HG03108 (cell line): ENCODE measurements at regions not wholly inside any gene's neighbourhood (a gene's known extent, or its start where the extent isn't known, plus 50 kb on each side); places are given as distances from the start of the nearest gene placed in this dataset.

ENCODE experiments used
- ATAC-seq: cut with Tn5 transposase; IDR thresholded peaks from one replicate; pipeline ENCODE4 v1.9.1; 2021; ENCODE audit warnings: moderate library complexity; ENCODE audit not compliant: unreplicated experiment

DNA sequence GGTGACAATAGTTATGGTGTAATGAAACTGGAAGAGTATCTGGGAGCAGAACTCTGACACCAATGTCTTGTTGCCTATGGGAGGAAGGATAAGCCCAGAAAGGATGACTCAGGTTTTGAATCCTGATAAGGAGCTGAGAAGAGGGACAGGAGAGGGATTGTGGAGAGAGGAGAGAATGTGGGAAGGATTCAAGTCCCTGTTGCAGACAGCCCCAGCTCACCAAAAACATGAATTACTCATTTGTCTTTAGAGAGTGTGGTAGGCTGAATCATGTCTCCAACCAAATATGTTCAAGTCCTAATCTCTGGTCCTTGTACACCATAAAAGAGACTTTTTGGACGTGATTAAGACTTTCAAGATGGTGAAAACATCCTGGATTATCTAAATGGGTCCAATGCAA is 206.9 kb upstream of the PHYHIPL start:
- ATAC-seq, result no peak

DNA sequence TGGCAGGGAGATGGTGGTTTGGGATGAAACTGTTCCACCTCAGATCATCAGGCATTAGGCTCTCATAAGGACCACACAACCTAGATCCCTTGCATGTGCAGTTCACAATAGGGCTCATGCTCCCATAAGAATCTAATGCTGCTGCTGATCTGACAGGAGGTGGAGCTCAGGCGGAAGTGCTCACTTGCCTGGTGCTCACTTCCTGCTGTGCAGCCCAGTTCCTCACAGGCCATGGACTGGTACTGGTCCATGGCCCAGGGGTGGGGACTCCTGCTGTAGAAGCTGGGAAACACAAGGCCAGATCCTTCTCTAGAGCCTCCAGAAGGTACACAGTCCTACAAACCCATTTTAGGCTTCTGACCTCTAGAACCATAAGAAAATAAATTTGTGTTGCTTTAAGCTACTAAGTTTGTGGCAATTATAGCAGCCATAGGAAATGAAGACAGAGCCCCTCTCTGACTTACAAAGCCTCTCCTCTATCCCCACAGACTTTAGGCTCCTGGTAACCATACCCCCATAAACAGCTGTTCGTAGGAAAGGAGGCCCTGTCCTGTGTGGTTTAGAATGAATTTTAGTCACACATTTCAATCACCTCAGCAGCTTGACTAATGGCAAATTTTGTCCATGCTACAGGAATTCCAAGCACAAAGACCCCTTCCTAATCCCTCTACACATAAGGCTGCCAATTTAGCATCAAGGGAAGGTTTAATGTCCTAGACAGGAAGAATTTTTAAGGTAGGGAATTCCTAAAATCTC is 206.1 kb upstream of the PHYHIPL start:
- no peak for ATAC-seq

DNA sequence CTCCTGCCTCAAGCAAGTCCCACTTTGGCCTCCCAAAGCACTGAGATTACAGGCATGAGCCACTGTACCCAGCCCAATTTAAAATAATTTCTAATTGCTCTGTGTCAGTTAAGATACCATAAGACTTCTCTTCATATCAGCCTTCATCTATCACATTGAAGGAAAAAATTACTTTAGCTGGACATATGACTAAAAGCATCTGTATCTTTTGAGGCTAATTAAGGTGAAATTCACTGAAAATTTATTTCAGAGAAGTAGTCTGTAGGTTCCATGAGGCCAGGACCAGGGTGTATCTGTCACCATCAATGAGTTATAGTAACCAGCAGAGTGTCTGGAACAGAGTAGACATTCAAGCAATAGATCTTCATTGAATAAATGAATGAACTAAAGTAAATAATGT is 205.2 kb upstream of the PHYHIPL start:
- no peak for ATAC-seq

DNA sequence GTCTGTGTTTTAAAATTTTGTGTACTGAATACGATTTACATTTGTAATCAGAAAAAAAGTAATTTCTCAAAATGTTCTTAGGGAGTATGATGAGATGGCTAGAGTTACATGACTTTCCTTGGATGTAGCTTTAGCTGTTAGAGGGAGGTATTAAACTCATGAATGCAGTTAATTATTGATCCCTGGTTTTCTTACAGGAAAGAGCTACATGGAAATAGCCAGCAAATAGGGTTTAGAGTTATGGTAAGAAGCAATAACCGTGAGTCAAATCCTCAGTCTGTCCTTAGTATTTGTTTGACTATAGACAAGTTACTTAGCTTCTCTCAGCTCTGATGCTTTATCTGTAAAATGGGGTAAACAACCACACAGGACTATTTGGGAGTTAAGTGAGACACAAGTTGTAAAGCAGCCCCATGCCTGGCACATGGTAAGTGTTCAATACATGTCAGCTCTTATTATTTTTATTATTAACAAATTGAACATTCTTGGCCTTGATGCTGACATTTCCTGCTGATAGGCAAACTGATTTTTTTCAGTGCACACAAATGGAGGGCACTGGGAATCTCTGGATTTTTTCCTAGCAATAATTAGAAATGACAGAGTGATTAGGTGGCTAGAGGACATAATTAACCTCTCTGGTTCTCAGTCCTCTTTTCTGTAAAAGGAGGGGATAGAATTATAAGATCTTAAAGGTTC is 204.5 kb upstream of the PHYHIPL start:
- no peak for ATAC-seq

DNA sequence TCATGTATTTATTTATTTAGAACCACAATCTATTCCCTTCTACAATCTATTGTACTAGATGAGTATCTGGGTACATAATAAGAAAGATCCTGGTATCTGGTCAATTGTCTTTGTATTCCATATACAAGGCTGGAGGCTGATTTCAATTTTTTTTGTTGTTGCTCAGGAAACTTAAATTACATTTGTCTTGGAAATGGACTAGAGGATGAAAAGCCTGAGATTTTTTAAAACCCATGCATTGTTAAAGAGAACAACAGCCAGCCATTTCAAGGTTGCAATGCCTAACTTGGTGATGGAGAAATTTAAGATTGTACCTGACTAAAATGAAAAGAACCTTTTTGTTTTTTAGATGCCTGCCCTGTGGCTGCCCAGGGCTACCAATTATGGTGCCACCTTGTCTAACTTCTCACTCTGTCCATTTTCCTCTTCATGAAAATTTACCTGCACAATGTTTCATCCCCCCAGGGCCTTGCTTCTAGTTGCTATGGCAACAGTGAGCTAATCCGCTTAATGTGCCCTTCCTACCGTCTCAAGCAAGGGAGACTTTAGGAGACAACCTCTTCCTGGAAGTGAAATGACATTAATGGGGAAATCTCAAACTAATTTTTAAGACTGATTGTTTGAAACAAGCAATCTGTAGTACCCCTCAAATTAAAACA is 203.7 kb upstream of the PHYHIPL start:
- ATAC-seq, result no peak

DNA sequence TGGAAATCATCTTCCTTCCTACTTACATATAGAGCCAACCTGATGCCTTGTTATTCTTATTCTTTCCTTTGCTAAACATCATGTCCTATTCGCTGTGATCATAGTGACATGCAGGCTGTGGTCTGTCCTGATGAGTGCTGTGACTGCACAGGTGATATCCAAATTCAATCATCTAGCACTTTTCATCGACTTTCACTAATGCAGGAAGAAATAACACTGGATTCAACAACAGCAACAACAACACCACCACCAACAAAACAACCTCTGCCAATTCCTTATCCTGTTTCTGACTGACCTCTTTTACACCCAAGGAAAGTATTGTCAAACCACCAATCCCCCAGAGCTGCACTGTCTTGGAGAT is 203.2 kb upstream of the PHYHIPL start:
- ATAC-seq, result no peak

DNA sequence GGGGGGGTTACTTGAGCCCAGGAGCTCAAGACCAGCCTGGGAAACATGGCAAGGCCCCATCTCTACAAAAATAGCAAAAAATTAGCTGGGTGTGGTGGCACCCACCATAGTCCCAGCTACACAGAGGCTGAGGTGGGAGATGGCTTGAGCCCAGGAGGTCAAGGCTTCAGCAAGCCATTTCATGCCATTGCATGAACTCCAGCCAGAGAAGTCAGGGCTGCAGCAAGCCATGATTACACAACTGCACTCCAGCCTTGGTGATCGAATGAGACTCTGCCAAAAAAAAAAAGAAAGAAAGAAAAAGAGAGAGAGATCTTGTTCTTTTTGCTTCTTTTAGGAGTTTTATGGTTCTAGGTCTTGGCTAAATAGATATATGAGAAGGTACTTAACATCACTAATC is 200.2 kb upstream of the PHYHIPL start:
- ATAC-seq, result no peak

DNA sequence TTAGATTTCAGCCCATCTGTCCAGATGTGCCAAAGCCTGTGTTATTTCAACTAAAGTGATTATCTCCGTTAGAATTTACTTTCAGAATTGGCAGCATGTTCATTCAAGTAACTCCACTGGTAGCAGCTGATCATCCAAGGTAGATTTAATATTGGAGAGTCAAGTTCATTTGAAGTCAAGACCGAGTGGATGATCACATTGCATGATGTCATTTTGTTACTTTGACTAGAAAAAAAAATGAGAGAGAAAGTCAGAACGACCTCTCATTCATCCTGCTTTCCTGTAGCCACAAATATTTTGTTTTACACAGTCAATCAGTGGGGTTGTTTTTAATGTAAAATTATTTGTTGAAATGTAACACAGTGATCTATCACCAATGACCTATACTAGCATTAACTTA is 196.7 kb upstream of the PHYHIPL start:
- ATAC-seq, result no peak

DNA sequence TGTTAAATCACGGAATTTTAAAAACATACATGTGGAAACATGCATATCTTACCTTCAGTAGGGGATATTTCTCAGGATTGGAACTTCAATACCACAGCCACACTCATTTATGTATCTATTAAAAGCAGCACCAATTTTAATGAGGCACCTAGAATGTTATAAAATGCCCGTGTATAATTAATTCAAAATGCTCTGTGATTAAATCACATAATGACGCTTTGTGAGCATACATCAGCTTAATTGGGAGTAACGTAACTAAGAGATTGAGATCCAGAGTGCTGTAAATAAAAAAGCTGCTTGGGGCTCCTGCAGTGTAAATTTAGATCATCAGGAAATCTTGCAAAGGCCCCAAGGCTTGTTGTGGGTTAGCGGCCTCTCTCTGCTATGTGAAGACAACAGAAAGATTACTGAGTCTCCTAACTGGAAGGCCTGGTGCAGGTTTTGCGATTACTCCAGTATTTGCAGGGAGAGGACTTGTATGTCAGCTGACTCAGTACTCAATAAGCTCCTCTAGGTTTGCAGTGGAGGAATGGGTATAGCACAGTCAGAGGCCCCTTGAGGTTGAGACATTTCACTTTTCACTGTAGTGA is 195.5 kb upstream of the PHYHIPL start:
- no peak for ATAC-seq

DNA sequence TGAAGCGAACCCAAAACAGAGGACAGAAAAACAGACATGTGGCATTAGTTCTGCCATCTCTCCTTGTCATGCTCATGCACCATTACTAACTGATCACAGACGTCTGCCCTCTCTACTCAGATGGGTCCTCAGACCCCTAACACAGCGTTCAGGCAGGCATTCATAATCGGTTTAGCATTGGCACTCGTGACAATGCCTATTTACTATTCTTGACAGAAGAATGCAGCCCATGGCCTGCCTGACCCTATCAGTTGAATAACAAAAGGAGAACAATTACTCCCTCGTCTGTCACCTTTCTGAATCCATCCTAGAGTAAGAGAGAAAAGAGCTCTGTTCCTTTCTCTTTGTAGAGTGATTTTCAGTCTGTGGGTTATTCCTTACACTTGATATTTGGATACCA is 194.6 kb upstream of the PHYHIPL start:
- ATAC-seq, result no peak

DNA sequence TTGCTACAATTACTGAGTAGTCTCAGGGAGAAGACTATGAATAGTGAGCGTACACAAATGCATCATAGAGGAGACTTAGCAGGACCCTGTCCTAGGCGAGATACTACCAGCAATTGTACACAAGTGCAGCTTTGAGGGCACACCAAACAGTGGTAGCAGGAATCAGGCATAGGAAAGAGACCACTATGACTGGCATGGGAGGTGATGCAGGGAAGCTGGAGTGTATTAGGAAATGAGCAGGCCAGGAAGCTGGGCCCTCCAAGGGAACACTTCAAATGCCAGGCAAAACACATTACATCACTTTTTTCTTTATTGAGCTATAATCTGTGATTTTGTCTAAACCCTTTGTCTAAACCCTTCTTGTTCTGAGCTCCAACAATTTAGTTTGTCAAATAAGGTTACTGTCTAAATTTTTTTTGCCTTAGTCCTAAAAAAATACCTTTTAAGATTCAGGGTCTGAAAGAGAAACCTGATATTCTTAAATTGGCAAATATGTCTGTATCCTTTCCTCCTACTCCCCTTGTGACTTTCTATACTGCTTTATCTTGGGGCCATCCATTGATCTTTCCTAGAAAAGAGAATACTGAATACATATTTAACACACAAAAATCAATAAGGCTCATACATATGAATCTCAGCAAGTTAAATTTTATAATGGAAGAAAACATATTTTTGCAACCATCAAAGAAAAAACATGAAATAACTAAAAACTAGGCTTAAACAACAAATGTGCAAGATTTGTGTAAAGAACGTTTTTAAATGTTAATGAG is 193.8 kb upstream of the PHYHIPL start:
- no peak for ATAC-seq

DNA sequence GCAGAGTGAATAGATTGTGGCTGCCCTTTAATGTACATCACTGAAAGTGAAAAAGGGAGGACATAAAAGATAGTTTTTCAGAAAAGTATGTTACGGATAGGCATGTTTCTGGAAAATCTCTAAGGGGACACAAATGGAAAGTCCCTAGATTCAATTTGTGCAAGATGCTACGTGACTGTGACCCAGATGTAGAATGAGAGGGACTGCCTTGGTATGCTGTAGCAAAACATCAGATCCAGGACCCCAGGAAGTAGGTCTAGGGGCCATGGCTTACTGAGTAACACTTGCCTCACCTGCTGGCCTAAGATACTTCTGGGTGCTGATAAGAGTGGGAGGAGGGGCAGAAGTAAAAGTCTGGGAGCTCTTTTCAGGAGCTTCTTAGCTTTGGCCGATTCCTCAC is 191.2 kb upstream of the PHYHIPL start:
- no peak for ATAC-seq

DNA sequence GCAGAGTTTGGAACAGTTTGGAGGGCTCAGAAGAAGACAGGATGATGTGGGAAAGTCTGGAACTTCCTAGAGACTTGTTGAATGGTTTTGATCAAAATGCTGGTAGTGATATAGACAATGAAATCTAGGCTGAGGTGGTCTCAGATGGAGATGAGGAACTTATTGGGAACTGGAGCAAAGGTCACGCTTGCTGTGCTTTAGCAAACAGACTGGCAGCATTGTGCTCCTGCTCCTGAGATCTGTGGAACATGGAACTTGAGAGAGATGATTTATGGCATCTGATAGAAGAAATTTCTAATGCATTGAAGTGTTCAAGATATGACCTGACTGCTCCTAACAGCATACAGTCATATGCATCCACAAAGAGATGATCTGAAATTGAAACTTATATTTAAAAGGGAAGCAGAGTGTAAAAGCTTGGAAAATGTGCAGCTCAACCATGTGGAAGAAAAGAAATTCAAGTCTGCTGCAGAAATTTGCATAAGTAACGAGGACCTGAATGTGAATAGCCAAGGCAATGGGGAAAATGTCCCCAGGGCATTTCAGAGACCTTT is 186.9 kb upstream of the PHYHIPL start:
- ATAC-seq, result no peak

DNA sequence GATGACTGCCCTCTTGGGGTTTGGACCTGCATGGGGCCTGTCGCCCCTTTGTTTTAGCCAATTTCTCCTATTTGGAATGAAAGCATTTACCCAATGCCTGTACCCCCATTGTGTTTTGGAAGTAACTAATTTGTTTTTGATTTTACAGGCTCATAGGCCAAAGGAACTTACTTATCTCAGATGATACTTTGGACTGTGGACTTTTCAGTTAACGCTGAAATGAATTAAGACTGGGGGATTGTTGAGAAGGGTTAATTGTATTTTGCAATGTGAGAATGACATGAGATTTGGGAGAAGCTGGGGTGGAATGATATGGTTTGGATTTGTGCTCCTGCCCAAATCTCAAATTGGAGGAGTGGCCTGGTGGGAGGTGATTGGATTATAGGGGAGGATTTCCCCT is 185.8 kb upstream of the PHYHIPL start:
- ATAC-seq, result no peak

DNA sequence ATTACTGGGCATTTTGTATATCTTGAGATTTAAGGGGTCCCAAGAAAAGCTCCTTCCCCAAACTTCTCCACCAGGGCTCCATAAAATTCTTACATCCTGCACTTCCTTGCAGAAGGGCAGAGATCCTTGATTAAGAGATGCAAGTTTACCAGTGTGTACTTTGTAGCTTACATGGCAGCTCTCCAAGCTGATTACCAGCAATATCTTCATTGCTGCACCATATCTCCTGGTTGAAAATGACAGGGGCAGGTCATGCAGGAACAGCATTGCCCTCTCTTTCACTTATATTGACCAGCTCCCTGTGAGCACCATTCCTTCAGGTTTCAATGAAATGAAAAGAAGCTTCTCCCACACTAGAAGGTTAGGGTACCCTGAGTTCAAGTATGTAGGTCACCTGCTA is 184.6 kb upstream of the PHYHIPL start:
- no peak for ATAC-seq

DNA sequence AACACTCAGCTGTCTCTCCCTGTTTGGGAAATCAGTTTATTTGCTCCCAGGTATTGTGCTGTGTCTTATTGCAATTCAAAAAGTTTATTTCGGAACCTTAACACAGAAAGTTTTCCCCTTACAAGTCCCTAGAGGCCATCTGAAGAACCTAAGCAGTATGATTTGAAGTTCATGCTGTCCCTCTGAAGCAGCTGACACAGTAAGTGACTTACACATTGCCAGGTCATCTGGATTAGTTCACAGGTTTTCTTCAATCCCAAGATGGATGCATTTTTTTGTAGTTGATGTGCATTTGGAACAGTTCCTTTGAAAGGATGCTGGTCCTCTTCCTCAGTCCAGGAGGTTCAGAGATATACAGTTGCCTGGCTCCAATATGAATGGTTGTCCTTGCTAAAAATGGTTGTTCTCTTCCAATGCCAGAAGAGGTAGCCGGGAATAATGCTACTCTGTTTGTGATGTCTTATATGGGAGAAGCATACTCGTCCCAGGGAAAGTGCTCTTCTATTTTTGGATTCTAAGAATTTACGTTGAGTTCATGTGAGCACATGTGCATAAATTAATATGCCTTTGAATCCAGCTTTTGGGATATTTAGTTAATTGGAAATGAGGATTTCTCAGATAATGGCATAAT is 183.5 kb upstream of the PHYHIPL start:
- ATAC-seq, result no peak

DNA sequence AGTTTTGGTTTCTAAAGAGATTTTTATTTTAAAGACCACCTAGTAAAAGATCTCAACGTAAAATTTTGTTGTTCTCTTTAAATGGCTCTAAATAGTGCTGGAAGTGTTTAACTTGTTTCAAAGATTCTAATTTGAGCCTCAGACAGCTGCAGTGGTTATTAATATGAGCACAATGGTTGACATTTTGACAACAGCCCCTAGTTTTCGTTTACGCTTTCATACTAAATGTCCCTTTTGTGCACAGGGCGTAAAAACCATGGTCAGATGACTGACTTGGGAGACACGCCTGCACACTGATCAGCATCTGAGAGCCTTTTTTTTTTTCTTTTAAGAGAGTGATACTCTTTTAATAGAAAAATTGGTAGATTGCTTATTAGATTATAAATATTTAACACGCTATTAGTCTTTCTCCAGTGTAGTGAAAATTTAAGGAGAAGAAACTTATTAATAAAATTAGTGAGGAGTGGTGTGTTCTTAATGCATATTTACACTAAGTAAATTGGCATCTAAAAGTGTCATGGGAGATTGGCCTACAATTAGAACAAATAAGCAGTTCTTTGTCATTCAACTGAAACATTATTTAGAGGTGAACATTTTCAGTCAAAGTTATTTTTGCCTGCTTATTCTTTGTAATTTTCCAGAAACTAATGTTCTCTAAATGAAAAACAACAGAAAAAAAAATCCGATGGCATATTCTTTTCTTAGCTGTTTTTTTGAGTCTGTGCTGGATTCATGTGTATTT is 182.8 kb upstream of the PHYHIPL start:
- no peak for ATAC-seq

DNA sequence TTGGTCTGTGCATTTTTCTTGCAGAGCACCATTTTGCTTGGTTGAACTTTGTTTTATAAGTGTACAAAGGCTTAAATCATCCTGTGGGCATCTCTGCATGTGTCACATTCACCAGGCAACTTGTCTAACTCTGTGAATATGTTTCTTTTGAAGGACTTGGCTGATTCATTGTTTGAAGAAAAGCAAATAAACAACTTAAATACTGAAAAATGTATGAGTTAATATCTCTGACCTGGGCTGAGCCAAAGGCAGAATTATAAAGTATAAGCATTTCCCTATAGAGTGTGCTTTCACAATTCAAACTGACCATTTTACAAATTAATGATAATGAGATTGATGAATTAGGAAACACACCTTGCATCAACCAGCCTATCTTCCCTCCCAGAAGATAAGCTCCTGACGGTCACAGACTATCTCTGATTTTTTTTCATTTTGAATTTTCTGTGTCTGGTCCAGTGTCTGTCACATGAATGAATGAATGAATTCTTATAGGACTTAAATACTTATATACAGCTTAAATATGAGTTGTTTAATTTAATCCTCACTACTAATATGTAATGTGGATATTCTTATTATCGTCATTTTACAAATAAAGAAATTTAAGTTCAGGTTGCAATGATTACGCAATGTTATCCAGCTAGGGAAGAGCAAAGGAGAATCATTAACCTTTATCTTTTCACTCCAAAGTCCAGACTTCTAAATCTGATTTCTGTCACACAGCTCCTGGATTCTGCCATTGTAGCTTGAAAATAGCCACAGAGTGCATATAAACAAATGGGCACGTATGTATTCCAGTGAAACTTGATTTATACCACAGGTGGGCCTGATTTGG is 182.0 kb upstream of the PHYHIPL start:
- ATAC-seq, result no peak

DNA sequence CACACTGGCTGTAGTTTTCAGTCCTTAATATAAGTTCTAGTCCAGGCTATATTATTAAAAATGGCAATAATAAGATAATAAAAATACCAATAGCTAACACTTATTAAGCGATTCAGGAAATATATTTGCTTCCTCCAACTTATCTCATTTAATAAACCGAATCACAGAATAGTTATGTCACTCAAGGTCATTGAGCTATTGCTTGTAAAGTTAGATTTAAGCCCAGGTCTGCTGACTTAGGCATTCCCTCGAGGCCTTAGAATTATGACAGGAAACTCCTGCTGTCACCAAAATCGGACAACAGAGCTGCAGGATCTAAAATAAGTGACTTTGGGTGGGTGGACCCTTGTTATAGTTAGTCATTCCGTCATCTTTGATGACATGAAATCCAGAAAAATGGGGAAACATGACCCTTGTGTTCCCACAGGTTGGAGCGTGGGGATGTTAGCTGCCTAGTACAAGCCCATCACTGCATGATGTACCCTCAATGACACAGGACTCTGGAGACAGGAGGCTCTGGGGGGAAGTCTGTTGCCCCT is 181.3 kb upstream of the PHYHIPL start:
- no peak for ATAC-seq
